ENCODE measurements at regions not wholly inside any gene's neighbourhood (a gene's known extent, or its start where the extent isn't known, plus 50 kb on each side); places are given as distances from the start of the nearest gene placed in this dataset.

DNA sequence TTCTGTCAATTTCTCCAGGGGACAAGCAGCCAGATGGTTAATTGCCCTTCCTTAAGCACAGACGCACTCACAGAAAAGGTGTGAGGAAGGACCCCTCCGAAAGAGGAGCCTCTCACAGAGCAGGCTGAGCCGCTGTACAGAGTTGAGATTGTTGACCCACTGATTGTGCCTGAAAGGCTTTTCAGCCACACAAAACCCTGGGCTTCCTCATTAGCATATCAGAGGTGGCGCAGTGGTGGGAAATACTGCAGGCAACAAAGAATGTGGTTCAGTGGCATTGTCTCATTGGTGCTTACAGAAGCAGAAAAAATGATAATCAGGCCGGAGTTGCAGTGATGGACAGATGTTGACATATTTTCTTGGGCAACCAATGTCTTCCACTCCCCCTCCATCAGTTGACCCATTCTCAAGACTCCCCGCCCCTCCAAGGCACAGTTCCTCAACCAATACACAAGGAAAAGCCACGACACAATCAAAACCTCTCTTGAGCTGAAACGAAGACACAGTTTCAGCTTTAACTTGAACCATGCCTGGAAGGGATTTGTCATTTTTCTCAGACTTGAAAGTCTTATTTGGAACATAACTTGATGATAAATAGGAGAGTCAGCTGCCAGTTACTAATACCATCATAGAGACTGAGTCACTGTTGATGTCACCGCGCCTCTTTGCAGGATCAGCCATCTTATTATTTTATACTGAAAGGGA is 53.1 kb downstream of the ATXN3L start:
- Mint-ChIP-seq H3K36me3 (ENCODE audit: insufficient read depth in 2 of 2) (no peaks in the 10 kb centered on the region), H3K9me3 (peaks cover 0 to 2% of the 10 kb centered on the region in 2 donors), H3K27me3 (ENCODE audit: low read depth) (peaks cover 8% of the 10 kb centered on the region), H3K27ac (no peak overlapping the region), H3K4me1 (ENCODE audit: low read depth) (peaks cover 5% of the 10 kb centered on the region), H3K4me3 (no peak overlapping the region)
- peak in 1 of 2 donors; percentile 6 for DNase-seq
- ATAC-seq (replicated peaks in 1 of 2) = peak; percentile 61 to 76

- no peaks in the 10 kb centered on the region for H3K36me3 Mint-ChIP-seq (ENCODE audit: insufficient read depth in 2 of 2)
- peaks cover 5% of the 10 kb centered on the region for H3K4me1 Mint-ChIP-seq (ENCODE audit: low read depth)
- H3K27ac Mint-ChIP-seq = no peak overlapping the region
- no peak for DNase-seq
- H3K27me3 Mint-ChIP-seq (ENCODE audit: low read depth) = peaks cover 15% of the 10 kb centered on the region
- no peak overlapping the region for H3K4me3 Mint-ChIP-seq
- no peak for ATAC-seq (replicated peaks in 1 of 2)
- H3K9me3 Mint-ChIP-seq = peaks cover 0 to 2% of the 10 kb centered on the region in 2 donors
These were observed 54.2 kb downstream of the ATXN3L start for GRCh38 chrX:13265549-13266132.

DNA sequence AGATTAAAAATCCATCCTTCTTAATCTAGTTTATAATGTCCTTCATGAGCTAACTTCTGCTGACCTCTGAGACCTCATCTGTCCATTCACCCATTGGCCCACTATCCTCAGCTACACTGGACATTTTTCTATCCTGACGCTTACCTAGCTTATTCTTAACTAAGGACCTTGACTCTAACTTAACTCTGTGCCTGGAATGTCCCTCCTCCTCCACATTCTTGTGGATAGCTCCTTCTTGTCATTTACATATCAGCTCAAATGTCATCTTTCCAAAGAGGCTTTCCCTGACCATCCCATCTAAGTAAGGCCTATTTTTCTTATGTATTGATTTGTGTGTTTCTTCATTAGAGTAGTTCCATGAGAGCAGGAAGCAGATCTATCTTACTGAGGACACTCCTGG is 54.7 kb downstream of the ATXN3L start:
- no peak overlapping the region for H3K4me3 Mint-ChIP-seq
- no peak for ATAC-seq (replicated peaks in 1 of 2)
- H3K27ac Mint-ChIP-seq = no peak overlapping the region
- no peaks in the 10 kb centered on the region for H3K36me3 Mint-ChIP-seq (ENCODE audit: insufficient read depth in 2 of 2)
- peaks cover 0 to 2% of the 10 kb centered on the region in 2 donors for H3K9me3 Mint-ChIP-seq
- H3K4me1 Mint-ChIP-seq (ENCODE audit: low read depth) = peaks cover 5% of the 10 kb centered on the region
- DNase-seq = no peak
- peaks cover 20% of the 10 kb centered on the region for H3K27me3 Mint-ChIP-seq (ENCODE audit: low read depth)

- H3K4me1 Mint-ChIP-seq (ENCODE audit: low read depth) = peaks cover 5% of the 10 kb centered on the region
- H3K4me3 Mint-ChIP-seq = peak overlapping the region in 1 of 2 donors; percentile 4
- no peak overlapping the region for H3K27ac Mint-ChIP-seq
- peaks cover 0 to 2% of the 10 kb centered on the region in 2 donors for H3K9me3 Mint-ChIP-seq
- DNase-seq = no peak
- H3K27me3 Mint-ChIP-seq (ENCODE audit: low read depth) = peaks cover 23% of the 10 kb centered on the region
- no peaks in the 10 kb centered on the region for H3K36me3 Mint-ChIP-seq (ENCODE audit: insufficient read depth in 2 of 2)
- ATAC-seq (replicated peaks in 1 of 2) = peak in 1 of 2 donors; percentile 64
These were observed 56.1 kb downstream of the ATXN3L start for GRCh38 chrX:13263560-13264251.

GRCh38 chrX:13261348-13261747 is 58.5 kb downstream of the ATXN3L start:
- Mint-ChIP-seq H3K36me3 (ENCODE audit: insufficient read depth in 2 of 2) (no peaks in the 10 kb centered on the region), H3K27ac (no peak overlapping the region), H3K4me1 (ENCODE audit: low read depth) (peaks cover 22% of the 10 kb centered on the region), H3K4me3 (no peak overlapping the region), H3K27me3 (ENCODE audit: low read depth) (peaks cover 23% of the 10 kb centered on the region), H3K9me3 (peaks cover 0 to 2% of the 10 kb centered on the region in 2 donors)
- DNase-seq (no peak), ATAC-seq (replicated peaks in 1 of 2) (no peak)

GRCh38 chrX:13260598-13260997 is 59.3 kb downstream of the ATXN3L start:
- Mint-ChIP-seq H3K4me3 (no peak overlapping the region), H3K27me3 (ENCODE audit: low read depth) (peaks cover 29% of the 10 kb centered on the region), H3K36me3 (ENCODE audit: insufficient read depth in 2 of 2) (peaks cover 2 to 4% of the 10 kb centered on the region in 2 donors), H3K4me1 (ENCODE audit: low read depth) (peaks cover 23% of the 10 kb centered on the region), H3K27ac (no peak overlapping the region), H3K9me3 (peaks cover 0 to 2% of the 10 kb centered on the region in 2 donors)
- ATAC-seq (replicated peaks in 1 of 2) (no peak), DNase-seq (no peak)

GRCh38 chrX:13258725-13259124 is 61.1 kb downstream of the ATXN3L start:
- Mint-ChIP-seq H3K27ac (no peak overlapping the region), H3K4me1 (ENCODE audit: low read depth) (peaks cover 39% of the 10 kb centered on the region), H3K9me3 (peaks cover 0 to 2% of the 10 kb centered on the region in 2 donors), H3K36me3 (ENCODE audit: insufficient read depth in 2 of 2) (peaks cover 2 to 4% of the 10 kb centered on the region in 2 donors), H3K27me3 (ENCODE audit: low read depth) (peaks cover 36% of the 10 kb centered on the region), H3K4me3 (no peak overlapping the region)
- no peak for ATAC-seq (replicated peaks in 1 of 2)
- no peak for DNase-seq

DNA sequence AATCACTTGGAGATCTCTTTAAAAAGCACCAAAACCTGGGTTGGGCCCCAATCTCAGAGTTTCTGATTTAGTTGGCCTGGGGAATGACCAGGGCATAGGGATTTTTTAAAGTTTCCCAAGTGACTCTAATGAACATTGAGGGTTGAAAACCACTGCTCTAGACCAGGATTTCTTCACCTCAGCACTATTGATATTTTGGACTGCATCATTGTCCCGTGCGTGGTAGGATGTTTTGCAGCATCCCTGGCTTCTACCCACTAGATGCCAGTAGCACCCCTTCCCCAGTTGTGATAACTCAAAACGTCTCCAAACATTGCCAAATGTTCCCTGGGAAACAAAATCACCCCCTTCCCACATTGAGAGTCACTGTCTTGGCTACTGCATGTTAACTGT is 61.8 kb downstream of the ATXN3L start:
- Mint-ChIP-seq H3K4me3 (no peak overlapping the region), H3K4me1 (ENCODE audit: low read depth) (peaks cover 42% of the 10 kb centered on the region), H3K27me3 (ENCODE audit: low read depth) (peaks cover 36% of the 10 kb centered on the region), H3K9me3 (peaks cover 0 to 5% of the 10 kb centered on the region in 2 donors), H3K27ac (no peak overlapping the region), H3K36me3 (ENCODE audit: insufficient read depth in 2 of 2) (peaks cover 2 to 4% of the 10 kb centered on the region in 2 donors)
- ATAC-seq (replicated peaks in 1 of 2) (peak in 1 of 2 donors; percentile 21), DNase-seq (no peak)

DNA sequence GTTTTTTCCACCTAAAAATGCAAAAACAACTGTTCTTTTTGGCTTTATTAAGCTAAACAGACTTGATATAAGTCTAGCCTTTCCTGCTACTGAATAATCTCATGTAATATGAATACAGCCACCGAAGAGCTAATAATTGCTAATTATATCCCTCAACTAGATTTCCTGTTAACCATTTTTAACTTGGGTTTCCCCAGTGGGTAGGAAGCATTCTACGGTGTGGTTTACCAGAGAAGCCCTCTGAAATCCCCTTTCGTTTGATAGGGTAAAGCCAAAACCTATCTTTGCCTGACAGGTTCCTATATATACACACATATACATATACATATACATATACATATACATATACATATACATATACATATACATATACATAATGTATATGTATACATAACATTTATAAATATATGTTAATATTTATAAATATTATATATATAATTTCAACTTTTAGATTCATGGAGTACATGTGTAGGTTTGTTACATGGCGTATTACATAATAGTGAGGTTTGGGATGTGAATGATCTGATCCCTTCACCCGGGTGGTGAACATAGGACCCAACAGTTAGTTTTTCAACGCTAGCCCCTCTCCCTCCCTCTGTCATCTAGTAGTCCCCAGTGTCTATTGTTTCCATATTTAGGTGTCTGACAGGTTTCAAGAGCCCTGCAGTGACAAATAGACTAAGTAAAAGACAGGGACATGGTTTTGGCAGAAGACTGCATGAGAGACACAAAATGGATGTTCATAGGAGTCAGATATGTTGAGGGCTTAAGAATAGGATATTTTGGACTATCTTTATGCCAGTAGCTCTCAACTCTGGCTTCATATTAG is 62.4 kb downstream of the ATXN3L start:
- H3K27ac Mint-ChIP-seq = peak overlapping the region; percentile 28
- H3K36me3 Mint-ChIP-seq (ENCODE audit: insufficient read depth in 2 of 2) = peaks cover 2 to 4% of the 10 kb centered on the region in 2 donors
- peaks cover 35% of the 10 kb centered on the region for H3K27me3 Mint-ChIP-seq (ENCODE audit: low read depth)
- peak; percentile 57 to 58 for ATAC-seq (replicated peaks in 1 of 2)
- H3K9me3 Mint-ChIP-seq = peaks cover 0 to 3% of the 10 kb centered on the region in 2 donors
- no peak for DNase-seq
- H3K4me3 Mint-ChIP-seq = peak overlapping the region in 1 of 2 donors; percentile 46
- H3K4me1 Mint-ChIP-seq (ENCODE audit: low read depth) = peaks cover 42% of the 10 kb centered on the region

DNA sequence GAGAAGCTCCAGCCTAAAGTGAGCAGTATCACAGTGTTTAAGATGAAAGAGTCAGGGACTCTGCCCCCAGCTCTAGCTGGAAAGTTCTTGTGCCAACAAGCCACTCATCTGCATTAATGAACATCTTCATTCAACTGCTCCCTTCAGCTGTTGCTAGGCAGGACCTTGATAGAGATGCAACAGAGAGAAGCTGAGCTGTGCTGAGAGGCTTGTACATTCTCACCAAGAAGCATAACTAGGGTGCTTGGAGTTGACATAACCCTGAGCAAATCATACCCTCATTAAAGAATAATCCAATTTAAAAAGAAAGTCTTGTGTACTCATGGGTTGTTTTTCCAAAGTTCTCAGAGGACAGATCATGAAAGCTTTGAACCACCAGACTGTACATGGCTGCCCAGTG is 63.2 kb downstream of the ATXN3L start:
- peaks cover 40% of the 10 kb centered on the region for H3K27me3 Mint-ChIP-seq (ENCODE audit: low read depth)
- peaks cover 0 to 5% of the 10 kb centered on the region in 2 donors for H3K9me3 Mint-ChIP-seq
- no peak overlapping the region for H3K27ac Mint-ChIP-seq
- H3K4me3 Mint-ChIP-seq = no peak overlapping the region
- peaks cover 42% of the 10 kb centered on the region for H3K4me1 Mint-ChIP-seq (ENCODE audit: low read depth)
- H3K36me3 Mint-ChIP-seq (ENCODE audit: insufficient read depth in 2 of 2) = peaks cover 2 to 4% of the 10 kb centered on the region in 2 donors
- no peak for DNase-seq
- ATAC-seq (replicated peaks in 1 of 2) = no peak

DNA sequence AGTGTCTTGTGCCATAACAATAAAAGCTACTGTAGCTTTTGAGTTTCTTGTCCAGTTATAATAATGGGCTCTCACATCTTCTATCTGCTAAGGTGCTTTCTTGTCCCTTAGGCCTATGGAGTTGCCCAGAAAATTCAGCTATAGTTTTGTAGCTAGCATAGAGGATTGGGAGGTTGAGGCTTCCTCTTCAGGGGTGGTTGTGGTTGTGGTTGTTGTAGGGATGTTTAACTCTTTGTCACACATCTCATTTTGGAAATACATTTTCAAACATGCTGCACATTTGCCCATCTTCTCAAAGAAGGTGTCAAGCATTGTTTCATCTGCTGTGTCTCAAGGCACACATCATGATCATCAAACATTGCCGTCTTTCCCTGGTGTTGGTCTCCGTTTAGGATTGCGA is 65.0 kb downstream of the ATXN3L start:
- Mint-ChIP-seq H3K27me3 (ENCODE audit: low read depth) (peaks cover 25% of the 10 kb centered on the region), H3K27ac (no peak overlapping the region), H3K9me3 (peaks cover 0 to 5% of the 10 kb centered on the region in 2 donors), H3K4me3 (peak overlapping the region in 1 of 2 donors; percentile 31), H3K36me3 (ENCODE audit: insufficient read depth in 2 of 2) (peaks cover 2 to 4% of the 10 kb centered on the region in 2 donors), H3K4me1 (ENCODE audit: low read depth) (peaks cover 42% of the 10 kb centered on the region)
- no peak for DNase-seq
- ATAC-seq (replicated peaks in 1 of 2) = peak; percentile 44 to 51

GRCh38 chrX:13254076-13254785 is 65.6 kb downstream of the ATXN3L start:
- Mint-ChIP-seq H3K4me3 (peak overlapping the region in 1 of 2 donors; percentile 34), H3K9me3 (peaks cover 0 to 5% of the 10 kb centered on the region in 2 donors), H3K36me3 (ENCODE audit: insufficient read depth in 2 of 2) (peaks cover 2 to 4% of the 10 kb centered on the region in 2 donors), H3K4me1 (ENCODE audit: low read depth) (peaks cover 42% of the 10 kb centered on the region), H3K27me3 (ENCODE audit: low read depth) (peaks cover 25% of the 10 kb centered on the region), H3K27ac (no peak overlapping the region)
- peak in 1 of 2 donors; percentile 58 for ATAC-seq (replicated peaks in 1 of 2)
- peak in 1 of 2 donors; percentile 13 for DNase-seq
